Epithelial cell of proximal tubule (primary cell): ENCODE measurements at regions not wholly inside any gene's neighbourhood (a gene's known extent, or its start where the extent isn't known, plus 50 kb on each side); places are given as distances from the start of the nearest gene placed in this dataset.

Experiments used
- DNase-seq: peaks from one replicate; pipeline ENCODE4 v3.0.0-alpha.2; 2011; ENCODE audit warnings: low read depth
- H3K4me3 ChIP-seq: 2 replicates; pipeline ENCODE4 v1.5.1; 2011; ENCODE audit warnings: low read depth, mild to moderate bottlenecking, low read length
- TF ChIP-seq, protein P1 (sequence below): conservative IDR thresholded peaks from 2 replicates; pipeline ENCODE4 v1.5.1; 2012; ENCODE audit warnings: low read depth, mild to moderate bottlenecking, low read length

- TF ChIP-seq, protein P1, sequence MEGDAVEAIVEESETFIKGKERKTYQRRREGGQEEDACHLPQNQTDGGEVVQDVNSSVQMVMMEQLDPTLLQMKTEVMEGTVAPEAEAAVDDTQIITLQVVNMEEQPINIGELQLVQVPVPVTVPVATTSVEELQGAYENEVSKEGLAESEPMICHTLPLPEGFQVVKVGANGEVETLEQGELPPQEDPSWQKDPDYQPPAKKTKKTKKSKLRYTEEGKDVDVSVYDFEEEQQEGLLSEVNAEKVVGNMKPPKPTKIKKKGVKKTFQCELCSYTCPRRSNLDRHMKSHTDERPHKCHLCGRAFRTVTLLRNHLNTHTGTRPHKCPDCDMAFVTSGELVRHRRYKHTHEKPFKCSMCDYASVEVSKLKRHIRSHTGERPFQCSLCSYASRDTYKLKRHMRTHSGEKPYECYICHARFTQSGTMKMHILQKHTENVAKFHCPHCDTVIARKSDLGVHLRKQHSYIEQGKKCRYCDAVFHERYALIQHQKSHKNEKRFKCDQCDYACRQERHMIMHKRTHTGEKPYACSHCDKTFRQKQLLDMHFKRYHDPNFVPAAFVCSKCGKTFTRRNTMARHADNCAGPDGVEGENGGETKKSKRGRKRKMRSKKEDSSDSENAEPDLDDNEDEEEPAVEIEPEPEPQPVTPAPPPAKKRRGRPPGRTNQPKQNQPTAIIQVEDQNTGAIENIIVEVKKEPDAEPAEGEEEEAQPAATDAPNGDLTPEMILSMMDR, result peak; percentile 40
- no peak for DNase-seq
- H3K4me3 ChIP-seq, result no peak overlapping the region
Measured at GRCh38 chr15:94582368-94582767, 351.0 kb downstream of the MCTP2 start.

- no peak for DNase-seq
- TF ChIP-seq, protein P1, result no peak
Measured at GRCh38 chr15:94584833-94585244, 353.5 kb downstream of the MCTP2 start.

DNA sequence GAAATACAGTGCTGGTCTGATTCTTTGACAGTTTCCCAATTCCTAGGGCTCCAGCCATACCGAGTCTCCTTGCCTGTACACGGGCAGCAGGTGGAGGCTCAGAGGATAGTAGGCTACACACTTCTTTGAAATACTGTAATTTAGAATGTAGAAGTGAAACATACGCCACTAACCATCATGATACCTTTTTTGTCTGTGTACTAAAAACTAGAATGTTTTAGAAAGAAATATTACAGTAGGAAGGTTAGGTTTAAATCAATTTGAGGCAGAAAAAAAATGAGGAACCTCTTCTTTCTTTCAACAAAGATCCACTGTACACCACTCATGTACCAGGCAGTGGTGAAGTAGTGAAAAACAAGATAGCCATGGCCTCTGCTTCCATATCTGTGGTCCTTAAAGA, 354.7 kb downstream of the MCTP2 start:
- DNase-seq, result no peak
- TF ChIP-seq, protein P1, result no peak
- H3K4me3 ChIP-seq, result no peak overlapping the region

More at GRCh38 chr15:94584833-94585244, 353.5 kb downstream of the MCTP2 start:
- no peak overlapping the region for H3K4me3 ChIP-seq

DNA sequence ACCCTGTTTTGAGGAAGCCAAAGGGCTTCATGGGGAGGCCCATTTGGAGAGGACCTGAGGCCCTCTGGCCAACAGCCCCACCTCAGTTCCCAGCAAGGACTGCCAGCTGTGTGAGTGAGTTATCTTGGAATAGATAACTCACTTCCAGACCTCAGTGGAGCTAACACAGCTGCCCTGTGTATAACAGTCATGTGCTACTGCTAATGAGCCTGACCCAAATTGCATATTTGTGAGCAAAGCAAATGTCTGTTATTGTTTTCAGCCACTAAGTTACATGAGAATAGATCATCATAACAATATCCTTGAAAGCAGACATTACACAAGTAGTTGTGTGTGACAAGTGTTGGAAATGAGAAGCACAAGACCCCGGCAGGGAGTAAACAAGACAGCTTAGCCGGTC, 355.8 kb downstream of the MCTP2 start:
- TF ChIP-seq, protein P1, result no peak
- no peak for DNase-seq
- H3K4me3 ChIP-seq, result no peak overlapping the region

- H3K4me3 ChIP-seq, result no peak overlapping the region
- no peak for DNase-seq
- TF ChIP-seq, protein P1, result no peak
Measured at GRCh38 chr15:94588993-94589392, 357.6 kb downstream of the MCTP2 start.

DNA sequence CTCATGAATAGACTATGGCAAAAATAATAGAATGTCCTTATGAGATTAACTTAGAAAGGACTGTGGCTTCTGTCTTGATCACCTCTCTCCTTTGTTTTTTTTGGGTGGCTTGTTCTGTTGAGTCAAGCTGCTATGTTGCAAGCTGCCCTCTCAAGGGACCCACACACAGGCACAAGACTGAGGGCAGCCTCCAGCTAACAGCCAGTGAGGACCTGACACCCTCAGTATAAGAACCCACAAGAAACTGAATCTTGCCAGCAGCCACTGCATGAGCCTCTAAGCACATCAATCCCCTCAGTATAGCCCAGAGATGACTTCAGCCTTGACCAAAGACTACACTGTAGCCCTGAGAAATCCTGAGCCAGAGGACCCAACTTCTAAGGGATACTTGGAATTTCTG, 361.1 kb downstream of the MCTP2 start:
- DNase-seq, result no peak
- no peak overlapping the region for H3K4me3 ChIP-seq
- TF ChIP-seq, protein P1, result no peak

DNA sequence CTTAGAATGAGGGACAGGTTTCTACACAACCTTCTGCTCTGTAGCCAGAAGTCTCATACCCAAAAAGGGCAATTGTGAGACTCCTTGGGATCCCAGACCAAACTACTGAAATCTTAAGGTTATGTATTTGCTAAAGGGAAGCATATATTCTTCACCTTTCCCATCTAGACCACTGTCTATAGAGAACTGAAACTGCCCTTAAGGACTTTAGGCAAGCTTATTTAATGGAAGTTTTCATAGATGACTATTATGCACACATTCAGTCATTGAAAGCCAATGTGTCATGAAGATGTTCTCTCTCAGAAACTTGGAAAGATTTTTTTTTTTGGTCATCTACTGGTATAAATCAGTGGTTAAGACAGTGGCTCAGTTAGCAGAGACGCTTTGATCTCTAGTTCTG, 365.3 kb downstream of the MCTP2 start:
- H3K4me3 ChIP-seq, result no peak overlapping the region
- no peak for DNase-seq
- TF ChIP-seq, protein P1, result no peak
